ENCODE measurements at regions not wholly inside any gene's neighbourhood (a gene's known extent, or its start where the extent isn't known, plus 50 kb on each side); places are given as distances from the start of the nearest gene placed in this dataset.

DNA sequence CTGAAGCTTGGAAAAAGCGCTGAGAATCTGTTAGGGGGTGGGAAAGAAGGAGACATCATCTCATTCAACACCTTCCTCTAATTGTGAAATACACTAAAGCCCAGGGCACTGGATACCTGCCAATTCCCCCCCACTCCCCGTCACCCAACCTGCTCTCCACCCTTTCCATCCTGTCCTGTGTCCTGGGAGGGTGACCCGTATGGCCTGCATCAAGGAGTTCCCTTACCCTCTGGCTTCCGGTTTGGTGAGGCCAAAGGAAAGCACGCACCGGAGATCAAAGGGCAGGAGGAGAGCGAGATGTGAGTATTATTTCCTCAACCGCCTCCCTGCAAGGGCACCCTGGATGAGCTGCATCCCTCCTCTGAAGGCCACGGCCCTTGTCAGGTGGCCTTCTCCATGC, 65.0 kb upstream of the PTPRJ start:
- H3K4me1 ChIP-seq: peaks cover 12 to 32% (median 25%) of the 10 kb centered on the region in 4 donors
- TF ChIP-seq POLR2AphosphoS5 (IDR thresholded peaks at IDR 0.05) (no peak), EP300 (IDR thresholded peaks at IDR 0.05) (no peak), POLR2A (IDR thresholded peaks at IDR 0.05; ENCODE audit: low read depth) (no peak)
- TF ChIP-seq, protein P1, sequence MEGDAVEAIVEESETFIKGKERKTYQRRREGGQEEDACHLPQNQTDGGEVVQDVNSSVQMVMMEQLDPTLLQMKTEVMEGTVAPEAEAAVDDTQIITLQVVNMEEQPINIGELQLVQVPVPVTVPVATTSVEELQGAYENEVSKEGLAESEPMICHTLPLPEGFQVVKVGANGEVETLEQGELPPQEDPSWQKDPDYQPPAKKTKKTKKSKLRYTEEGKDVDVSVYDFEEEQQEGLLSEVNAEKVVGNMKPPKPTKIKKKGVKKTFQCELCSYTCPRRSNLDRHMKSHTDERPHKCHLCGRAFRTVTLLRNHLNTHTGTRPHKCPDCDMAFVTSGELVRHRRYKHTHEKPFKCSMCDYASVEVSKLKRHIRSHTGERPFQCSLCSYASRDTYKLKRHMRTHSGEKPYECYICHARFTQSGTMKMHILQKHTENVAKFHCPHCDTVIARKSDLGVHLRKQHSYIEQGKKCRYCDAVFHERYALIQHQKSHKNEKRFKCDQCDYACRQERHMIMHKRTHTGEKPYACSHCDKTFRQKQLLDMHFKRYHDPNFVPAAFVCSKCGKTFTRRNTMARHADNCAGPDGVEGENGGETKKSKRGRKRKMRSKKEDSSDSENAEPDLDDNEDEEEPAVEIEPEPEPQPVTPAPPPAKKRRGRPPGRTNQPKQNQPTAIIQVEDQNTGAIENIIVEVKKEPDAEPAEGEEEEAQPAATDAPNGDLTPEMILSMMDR (IDR thresholded peaks at IDR 0.05): no peak
- intact Hi-C loops (cut with DNase I): no loop called here
- no peaks in the 10 kb centered on the region for H3K27me3 ChIP-seq
- no peak overlapping the region for H3K27ac ChIP-seq (replicated peaks in 1 of 4)
- no peak for DNase-seq (ENCODE audit: extremely low spot score)
- H3K36me3 ChIP-seq: no peaks in the 10 kb centered on the region
- no peaks in the 10 kb centered on the region for H3K9me3 ChIP-seq
- H3K4me3 ChIP-seq: no peak overlapping the region
- WGBS: 70% methylated on average over 9 of the region's 9 CpGs

DNA sequence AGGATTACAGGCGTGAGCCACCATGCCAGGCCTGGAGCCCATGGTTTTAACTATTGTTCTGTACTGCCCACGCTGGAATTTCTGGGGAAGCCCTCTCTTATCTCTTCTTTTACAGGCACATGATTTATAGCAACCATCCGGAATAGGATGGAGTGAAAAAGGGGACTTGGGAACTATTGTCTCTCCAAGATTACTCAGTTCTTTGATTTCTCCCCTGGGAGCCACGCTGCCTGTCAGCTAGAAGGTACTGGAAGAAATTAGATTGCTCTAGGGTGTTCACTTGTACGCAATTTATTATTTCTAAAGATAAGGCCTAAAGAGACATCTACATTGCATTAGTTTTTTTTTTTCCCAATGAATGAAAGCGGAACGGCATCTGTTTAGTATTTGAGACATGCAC, 65.6 kb upstream of the PTPRJ start:
- Histone ChIP-seq H3K9me3 (no peaks in the 10 kb centered on the region), H3K4me1 (peaks cover 12 to 32% (median 25%) of the 10 kb centered on the region in 4 donors), H3K36me3 (no peaks in the 10 kb centered on the region), H3K27ac (replicated peaks in 1 of 4) (no peak overlapping the region), H3K4me3 (no peak overlapping the region), H3K27me3 (no peaks in the 10 kb centered on the region)
- 79% methylated on average over 7 of the region's 7 CpGs for WGBS
- no peak for DNase-seq (ENCODE audit: extremely low spot score)
- intact Hi-C loops (cut with DNase I): no loop called here
- TF ChIP-seq, protein P1 (IDR thresholded peaks at IDR 0.05): no peak
- no peak for TF ChIP-seq EP300 (IDR thresholded peaks at IDR 0.05)
- TF ChIP-seq POLR2AphosphoS5 (IDR thresholded peaks at IDR 0.05): no peak
- no peak for TF ChIP-seq POLR2A (IDR thresholded peaks at IDR 0.05; ENCODE audit: low read depth)

DNA sequence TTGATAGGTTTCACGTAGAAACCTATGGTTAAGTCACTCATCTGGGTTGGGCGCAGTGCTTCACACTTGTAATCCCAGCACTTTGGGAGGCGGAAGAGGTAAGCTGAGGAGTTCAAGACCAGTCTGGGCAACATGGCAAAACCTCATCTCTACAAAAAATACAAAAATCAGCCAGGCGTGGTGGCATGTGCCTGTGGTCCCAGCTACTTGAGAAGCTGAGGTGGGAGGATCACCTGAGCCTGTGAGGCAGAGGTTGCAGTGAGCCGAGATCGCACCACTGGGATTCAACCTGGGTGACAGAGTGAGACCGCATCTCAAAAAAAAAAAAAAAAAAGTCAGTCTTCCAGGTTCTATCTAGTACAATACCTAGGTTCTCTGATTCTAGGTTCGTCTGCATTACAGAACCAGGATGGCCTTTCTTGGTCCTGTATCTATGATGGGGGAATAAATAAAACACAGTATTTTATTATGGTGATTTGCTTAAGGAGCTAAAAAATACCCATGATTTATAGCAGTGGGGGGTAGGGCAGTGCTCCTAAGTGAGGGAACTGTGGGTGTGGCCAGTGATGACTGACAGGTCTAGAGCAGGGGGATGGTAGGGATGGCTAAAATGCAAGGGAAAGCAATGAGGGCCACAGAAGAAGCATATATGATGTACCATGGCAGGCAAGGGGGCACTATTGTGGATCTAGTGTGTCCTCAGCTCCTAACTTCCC, 65.5 kb upstream of the NUP160 start:
- no peak overlapping the region for H3K4me3 ChIP-seq
- no peak for DNase-seq (ENCODE audit: extremely low spot score)
- no peaks in the 10 kb centered on the region for H3K27me3 ChIP-seq
- no peaks in the 10 kb centered on the region for H3K9me3 ChIP-seq
- peaks cover 12 to 32% (median 25%) of the 10 kb centered on the region in 4 donors for H3K4me1 ChIP-seq
- intact Hi-C loops (cut with DNase I): no loop called here
- H3K36me3 ChIP-seq: no peaks in the 10 kb centered on the region
- no peak overlapping the region for H3K27ac ChIP-seq (replicated peaks in 1 of 4)
- 95% methylated on average over 8 of the region's 8 CpGs for WGBS
- TF ChIP-seq, protein P1 (IDR thresholded peaks at IDR 0.05): no peak
- no peak for TF ChIP-seq EP300 (IDR thresholded peaks at IDR 0.05)
- TF ChIP-seq POLR2A (IDR thresholded peaks at IDR 0.05; ENCODE audit: low read depth): no peak
- TF ChIP-seq POLR2AphosphoS5 (IDR thresholded peaks at IDR 0.05): no peak

DNA sequence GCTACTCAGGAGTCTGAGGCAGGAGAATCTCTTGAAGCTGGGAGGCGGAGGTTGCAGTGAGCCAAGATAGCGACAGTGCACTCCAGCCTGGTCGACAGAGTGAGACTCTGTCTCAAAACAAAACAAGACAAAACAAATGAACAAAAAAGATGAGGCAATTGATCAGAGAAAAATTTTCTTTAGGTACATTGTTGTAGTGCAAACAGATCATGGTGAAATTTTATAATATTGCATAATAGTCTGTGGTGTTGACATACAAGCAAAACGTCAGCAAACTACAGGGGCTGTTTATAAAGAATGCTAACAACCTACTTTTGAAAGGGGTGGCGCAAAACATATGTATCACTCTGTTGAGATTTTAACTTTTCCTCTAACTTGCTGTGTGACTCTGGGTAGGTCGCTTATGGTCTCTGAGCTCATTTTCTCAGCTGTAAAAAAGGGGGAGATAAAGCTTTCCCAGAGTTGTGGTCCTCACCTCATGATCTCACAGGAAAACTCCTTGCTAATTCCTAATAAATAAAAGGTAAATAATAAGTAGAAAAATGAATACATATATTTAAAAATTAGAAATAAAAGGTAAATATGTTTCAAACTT, 64.8 kb upstream of the NUP160 start:
- Histone ChIP-seq H3K27ac (replicated peaks in 1 of 4) (no peak overlapping the region), H3K27me3 (no peaks in the 10 kb centered on the region), H3K4me1 (peaks cover 12 to 26% (median 22%) of the 10 kb centered on the region in 4 donors), H3K4me3 (no peak overlapping the region), H3K36me3 (no peaks in the 10 kb centered on the region), H3K9me3 (no peaks in the 10 kb centered on the region)
- DNase-seq (ENCODE audit: extremely low spot score): no peak
- intact Hi-C loops (cut with DNase I): no loop called here
- TF ChIP-seq POLR2AphosphoS5 (IDR thresholded peaks at IDR 0.05) (no peak), EP300 (IDR thresholded peaks at IDR 0.05) (no peak), POLR2A (IDR thresholded peaks at IDR 0.05; ENCODE audit: low read depth) (no peak)
- TF ChIP-seq, protein P1 (IDR thresholded peaks at IDR 0.05): no peak
- 57% methylated on average over 6 of the region's 6 CpGs for WGBS
